NCI-H446 (cell line): ENCODE measurements at regions not wholly inside any gene's neighbourhood (a gene's known extent, or its start where the extent isn't known, plus 50 kb on each side); places are given as distances from the start of the nearest gene placed in this dataset.
A peak's percentile ranks its signal among the peaks of the same experiment; 100 is the strongest.
"Not testable (repeated sequence)": the region's sequence is repeated elsewhere in the genome, so short reads cannot be mapped to it uniquely, and the experiment has no call there.

ENCODE experiments used
- DNase-seq, 2 experiments: peaks; one replicate each; lab custom pipeline; 2025; lab: John Stamatoyannopoulos, UW

GRCh38 chr4:8976466-8977128 lies 105.0 kb upstream of the HMX1 start:
- not testable (repeated sequence) for DNase-seq

GRCh38 chr4:8972635-8973034 lies 101.0 kb upstream of the HMX1 start:
- DNase-seq = not testable (repeated sequence)

GRCh38 chr4:8965896-8966295 lies 94.3 kb upstream of the HMX1 start:
- DNase-seq = not testable (repeated sequence)

GRCh38 chr4:8964201-8964788 lies 92.7 kb upstream of the HMX1 start:
- DNase-seq = not testable (repeated sequence)

- DNase-seq = not testable (repeated sequence)
These were observed 91.9 kb upstream of the HMX1 start for GRCh38 chr4:8963533-8963932.

GRCh38 chr4:8961343-8961742 lies 89.7 kb upstream of the HMX1 start:
- peak in 1 of 2 experiments; percentile 13 for DNase-seq

- not testable (repeated sequence) for DNase-seq
These were observed 87.8 kb upstream of the HMX1 start for GRCh38 chr4:8959471-8959870.

- not testable (repeated sequence) for DNase-seq
These were observed 82.4 kb upstream of the HMX1 start for GRCh38 chr4:8954001-8954400.

- not testable (repeated sequence) for DNase-seq
These were observed 81.2 kb upstream of the HMX1 start for GRCh38 chr4:8952791-8953190.

- DNase-seq = not testable (repeated sequence)
These were observed 80.5 kb upstream of the HMX1 start for GRCh38 chr4:8952109-8952508.

GRCh38 chr4:8945506-8945905 lies 73.9 kb upstream of the HMX1 start:
- DNase-seq = not testable (repeated sequence)

GRCh38 chr4:8943367-8943766 lies 71.7 kb upstream of the HMX1 start:
- not testable (repeated sequence) for DNase-seq

GRCh38 chr4:8942088-8942487 lies 70.4 kb upstream of the HMX1 start:
- DNase-seq = not testable (repeated sequence)

- DNase-seq = not testable (repeated sequence)
These were observed 69.8 kb upstream of the HMX1 start for GRCh38 chr4:8941492-8941805.

- DNase-seq = no peak
These were observed 69.3 kb upstream of the HMX1 start for GRCh38 chr4:8940792-8941491.

- no peak for DNase-seq
These were observed 68.5 kb upstream of the HMX1 start for GRCh38 chr4:8939840-8940742.

GRCh38 chr4:8939160-8939839 lies 67.7 kb upstream of the HMX1 start:
- no peak for DNase-seq

GRCh38 chr4:8938623-8939022 lies 67.0 kb upstream of the HMX1 start:
- no peak for DNase-seq

- DNase-seq = no peak
These were observed 66.5 kb upstream of the HMX1 start for GRCh38 chr4:8938137-8938536.

GRCh38 chr4:8932884-8933283 lies 61.2 kb upstream of the HMX1 start:
- DNase-seq = no peak

GRCh38 chr4:8928074-8928473 lies 56.4 kb upstream of the HMX1 start:
- no peak for DNase-seq

GRCh38 chr4:8922481-8922880 lies 50.8 kb upstream of the HMX1 start:
- DNase-seq = no peak
